Activated CD8-positive, alpha-beta memory T cell treated with anti-CD3 and anti-CD28 coated beads for 4 hours (primary cell): ENCODE measurements at regions not wholly inside any gene's neighbourhood (a gene's known extent, or its start where the extent isn't known, plus 50 kb on each side); places are given as distances from the start of the nearest gene placed in this dataset.

Experiments
- DNase-seq, 2 donors: peaks; one replicate each; pipeline ENCODE4 v3.0.0-alpha.2; 2020; ENCODE audit warnings: low read depth in 2 of 2

DNA sequence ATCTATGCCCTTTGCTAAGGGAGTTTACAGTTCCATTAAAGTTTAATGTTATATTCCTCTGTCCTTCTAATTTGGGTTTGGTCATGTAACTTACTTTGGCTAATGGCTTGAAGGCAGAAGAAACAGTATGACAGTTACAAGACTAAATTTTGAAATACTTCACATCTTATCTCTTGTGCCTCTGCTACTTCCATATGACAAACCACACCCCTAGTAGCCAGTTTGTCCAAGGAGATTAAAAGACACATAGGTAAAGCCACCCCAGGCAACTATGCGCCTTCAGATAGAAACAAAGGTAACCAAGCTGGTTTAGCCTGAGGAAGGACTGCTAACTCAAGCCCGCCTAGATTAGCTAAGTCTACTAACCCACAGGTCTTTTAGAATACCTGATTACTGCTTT, 273.4 kb upstream of the MIR17HG start:
- no peak for DNase-seq

DNA sequence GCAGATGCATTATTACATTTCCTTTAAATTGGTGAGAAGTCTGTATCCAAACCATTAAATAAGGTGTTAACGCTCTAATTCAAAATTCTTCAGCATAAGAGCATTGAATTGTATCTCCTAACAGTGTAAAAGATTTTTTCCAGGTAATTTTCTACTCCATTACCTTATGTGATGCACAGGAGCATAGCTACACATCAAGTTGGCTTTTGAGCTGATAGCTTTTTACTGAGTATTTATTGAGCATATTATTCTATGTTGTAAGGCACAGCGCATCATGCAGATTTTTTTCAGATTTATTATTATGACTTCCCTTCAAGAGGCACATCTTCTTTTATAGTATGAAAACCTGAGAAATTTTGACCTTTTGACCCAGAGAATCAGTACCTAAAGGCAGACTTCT, 270.7 kb upstream of the MIR17HG start:
- no peak for DNase-seq

DNA sequence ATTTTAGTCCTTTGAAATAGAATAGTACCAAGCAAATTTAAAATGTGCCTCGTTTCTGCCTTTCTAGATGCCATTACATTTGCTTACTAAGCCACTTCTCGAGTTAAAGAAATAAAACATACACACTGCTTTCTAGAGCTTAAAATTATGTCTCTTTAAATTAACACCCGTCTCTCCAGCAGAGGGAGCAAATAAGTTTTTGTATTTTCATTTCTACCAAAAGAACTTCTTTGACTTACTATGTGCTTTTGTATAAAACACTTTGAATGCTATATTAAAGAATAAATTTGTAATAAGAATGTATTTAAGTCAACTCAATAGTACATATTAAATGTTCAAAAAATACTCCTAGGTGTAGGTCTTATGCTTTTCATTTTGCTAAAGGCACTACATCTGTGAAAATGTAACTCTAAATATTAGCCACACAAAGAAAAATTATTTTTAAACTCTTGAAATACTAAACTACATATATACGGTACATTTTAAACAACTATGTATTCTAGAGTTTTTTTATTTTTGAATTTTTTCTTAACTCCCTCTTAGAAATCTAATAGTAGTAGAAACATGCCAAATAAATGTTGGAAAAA, 269.3 kb upstream of the MIR17HG start:
- no peak for DNase-seq

DNA sequence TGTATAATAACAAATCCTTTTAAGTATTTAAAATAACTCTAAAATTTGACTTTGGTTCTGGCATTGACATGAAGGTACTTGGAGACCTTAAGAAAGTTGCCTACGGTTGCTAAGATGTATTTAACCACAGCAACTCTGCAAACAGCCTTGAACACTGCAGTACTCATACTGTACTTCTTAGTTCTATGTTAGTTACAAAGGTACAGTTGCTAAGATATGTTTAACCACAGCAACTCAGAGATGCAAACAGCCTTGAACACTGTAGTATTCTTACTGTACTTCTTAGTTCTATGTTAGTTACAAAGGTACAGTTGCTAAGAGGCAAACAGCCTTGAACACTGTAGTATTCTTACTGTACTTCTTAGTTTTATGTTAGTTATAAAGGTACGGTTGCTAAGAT, 268.3 kb upstream of the MIR17HG start:
- DNase-seq = no peak

DNA sequence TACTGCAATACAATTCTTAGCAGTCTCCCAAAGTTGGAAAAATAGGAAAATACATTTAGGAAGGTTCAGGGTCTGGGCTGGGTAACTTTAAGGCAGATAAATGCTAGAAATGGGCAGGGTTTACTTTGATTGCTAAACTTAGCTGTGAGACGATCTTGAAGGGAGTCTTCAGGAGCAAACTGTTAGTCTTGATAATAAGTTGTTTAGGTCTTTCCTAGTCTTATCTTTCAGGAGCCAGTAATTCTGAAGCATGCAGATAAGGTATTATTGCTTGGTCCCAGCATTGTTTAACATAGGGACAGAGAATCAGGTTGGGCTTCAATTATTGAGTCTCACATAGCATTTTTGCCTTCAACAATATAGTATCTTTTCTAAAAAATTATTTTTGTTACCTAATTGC, 262.4 kb upstream of the MIR17HG start:
- no peak for DNase-seq

DNA sequence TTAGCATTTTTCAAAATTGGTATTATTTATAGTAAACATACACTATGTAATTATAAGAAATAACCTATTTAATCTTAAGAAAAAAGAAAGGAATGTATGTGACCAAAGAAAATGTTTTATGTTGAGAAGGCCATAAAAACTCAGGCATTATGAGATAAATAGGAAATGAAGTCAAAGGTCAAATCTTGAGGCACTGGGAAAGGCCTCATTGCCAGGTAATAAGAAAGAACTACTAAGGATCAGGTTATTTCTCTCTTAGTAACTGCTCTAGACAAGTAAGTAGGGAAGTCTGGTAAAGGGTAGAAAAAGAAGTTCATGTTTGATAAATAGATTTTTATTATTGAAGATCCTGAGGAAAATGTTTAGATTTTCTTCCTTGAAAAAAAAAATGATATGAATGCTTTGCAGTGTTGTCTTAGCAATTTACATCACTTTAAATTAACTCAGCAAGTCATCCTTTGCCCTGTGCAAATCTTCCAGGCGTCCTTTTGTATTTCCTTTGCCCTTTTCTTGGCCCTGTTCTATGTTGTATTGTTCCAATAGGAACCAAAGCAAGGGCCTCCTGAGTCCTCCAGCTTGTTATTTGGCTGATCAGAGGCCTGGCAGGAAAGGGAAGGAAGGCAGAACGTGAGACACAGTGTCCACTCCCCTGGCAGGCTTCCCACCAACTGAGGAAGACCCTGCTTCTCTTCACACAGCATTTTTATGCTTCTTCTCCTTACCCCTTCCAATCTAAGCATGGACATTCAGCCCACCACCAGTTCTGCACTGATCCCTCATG, 260.4 kb upstream of the MIR17HG start:
- no peak for DNase-seq

DNA sequence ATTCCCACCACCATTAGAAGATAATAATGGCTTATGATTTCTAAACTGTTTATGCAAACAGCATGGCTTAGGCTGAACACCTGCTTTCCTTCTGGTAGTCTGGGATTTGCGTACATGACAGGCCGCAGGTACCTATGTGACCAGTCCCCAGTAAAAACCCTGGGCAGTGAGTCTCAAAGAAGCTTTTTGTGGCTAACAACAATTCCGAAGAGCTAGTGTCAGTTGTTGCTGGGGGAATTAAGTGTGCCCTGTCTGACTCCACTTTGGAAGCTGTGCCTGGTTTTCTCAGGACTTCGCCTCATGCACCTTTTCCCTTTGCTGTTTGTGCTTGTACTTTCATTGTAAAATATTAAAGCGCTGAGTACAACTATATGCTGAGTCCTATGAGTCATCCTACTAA, 250.2 kb upstream of the MIR17HG start:
- no peak for DNase-seq

DNA sequence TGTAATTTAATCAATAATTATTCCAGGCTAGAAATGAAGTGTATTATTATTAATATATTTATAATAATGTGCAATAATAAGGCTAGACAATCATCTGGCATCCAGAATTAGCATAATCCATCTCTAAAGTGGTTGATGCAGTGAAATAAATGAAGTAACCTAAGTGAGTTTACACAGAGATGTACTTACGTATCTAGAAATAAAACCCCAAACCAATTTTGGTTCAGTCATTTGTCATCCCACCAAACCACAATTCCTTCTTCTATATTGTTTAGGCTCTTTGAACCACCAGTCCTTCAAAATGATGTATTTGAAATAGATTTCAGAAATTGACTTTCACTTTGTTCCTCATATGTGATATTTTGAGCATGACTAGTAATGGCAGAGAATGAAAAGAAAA, 247.6 kb upstream of the MIR17HG start:
- DNase-seq = no peak

DNA sequence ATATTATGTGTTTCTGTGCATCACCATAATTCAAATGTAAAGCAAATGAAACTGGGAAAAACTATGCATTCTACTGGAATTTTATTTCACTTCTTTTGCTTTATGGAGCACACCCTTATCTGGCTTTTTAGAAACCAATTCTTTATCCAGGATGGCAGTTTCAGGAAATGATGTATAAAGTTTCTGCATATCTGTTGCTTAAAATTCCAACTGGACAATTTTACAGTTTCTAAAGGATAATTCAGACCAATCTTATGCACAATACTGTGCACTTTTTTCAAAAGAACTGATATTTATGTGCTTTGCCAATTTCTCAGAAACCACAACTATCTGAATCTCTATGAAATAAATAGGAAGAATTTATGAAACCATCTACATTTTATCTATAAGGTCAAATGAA, 246.5 kb upstream of the MIR17HG start:
- no peak for DNase-seq

DNA sequence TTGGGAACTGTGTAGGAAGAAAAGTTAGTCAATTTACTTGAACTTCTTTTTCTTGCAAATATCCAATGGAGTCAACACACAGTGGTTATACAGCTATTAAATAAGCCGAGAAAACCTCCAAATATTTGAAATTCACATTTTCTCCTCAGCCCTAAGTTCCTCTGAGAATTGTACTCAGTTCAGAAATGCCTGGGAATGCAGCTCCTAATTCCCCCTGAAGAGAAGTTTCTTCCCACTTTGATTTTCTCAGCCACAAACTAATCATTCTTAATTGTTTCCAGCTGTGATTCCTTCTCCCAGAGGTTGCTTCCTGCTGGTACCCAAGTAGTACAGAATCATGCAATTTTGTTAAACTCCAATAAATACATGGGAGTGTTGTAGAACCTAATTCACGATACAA, 246.1 kb upstream of the MIR17HG start:
- no peak for DNase-seq

DNA sequence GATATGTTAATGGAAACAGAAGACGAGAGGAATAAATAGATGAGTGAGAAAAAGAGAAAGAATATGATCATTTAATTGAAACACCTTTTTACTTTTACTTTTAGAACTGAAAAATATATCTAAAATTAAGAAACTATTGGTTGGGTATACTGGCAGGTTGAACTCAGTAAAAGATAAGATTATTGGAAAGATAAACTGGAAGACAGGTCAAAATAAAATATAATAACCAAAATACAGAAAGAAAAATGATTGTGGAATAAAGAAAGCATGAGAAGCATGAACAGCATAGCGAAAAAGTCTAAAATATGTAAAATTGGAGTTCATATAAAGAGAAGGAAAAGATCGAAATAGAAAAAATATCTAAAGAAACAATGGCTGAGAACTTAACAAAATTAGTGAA, 242.2 kb upstream of the MIR17HG start:
- no peak for DNase-seq

DNA sequence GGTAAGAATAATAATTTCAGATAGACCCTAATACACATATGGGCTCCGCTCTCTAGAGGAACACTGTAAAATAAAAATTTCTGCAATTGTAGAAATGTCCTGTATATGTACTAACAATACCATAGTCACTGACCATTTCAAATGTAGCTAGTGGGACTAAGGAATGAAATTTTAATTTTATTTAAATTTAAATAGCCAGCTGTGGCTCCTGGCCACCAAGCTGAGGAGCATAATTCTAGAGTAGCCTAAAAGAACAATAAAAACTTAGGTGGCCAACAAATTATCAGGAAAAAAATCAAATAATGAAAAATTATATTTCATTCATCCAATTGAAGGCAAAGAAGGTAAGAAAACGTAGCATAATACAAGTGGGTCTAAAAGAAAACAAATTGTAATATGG, 240.9 kb upstream of the MIR17HG start:
- no peak for DNase-seq

DNA sequence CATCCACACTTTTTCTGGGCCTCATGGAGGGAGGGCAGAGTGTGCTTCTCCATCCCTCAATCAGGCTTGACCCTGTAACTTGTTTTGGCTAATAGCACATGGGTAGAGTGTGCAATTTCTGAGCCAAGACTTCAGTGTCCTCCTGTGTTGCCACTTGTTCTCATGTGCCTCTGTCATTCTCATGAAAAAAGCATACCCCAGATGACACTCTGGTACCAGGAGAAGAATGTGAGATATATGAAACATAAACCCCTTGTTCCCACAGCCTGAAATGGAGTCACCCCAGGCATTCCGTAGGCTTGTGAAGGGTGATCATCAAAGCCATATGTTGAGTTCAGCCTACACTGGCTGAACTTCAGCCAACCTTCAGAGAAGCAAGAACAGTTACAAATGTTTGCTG, 239.2 kb upstream of the MIR17HG start:
- no peak for DNase-seq

DNA sequence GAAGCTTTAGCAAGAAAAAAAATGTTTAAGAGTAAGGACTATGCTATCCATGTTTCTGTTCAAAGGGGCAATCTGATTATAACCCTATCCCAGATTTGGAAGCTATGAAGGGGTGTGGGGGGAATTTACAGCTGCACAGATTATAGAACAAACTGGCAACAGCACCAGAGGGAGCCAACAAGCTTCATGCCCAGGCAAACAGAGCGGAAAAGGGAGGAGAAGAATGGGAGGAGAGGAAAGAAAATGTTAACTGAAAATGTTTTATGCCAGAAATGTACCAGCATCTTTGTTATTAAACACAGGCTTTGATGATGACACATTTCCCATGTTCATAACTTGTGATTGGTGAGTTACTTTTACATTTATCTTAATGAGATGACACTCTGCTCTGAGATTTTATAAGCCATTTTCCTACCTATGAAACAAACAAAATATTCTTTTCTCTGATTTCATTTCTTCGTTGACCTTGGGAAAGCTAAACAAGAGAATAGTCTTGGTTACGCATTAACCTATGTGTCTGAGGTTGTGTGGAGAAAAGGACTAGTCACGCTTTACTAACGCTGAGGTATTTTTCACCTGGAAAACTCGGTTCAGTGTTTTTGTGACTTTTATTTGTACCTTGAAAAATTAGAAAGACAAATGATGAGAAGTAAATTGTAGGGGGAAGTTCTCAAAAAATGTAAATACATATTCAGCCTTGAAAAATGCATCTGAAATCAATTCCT, 235.8 kb upstream of the MIR17HG start:
- no peak for DNase-seq

DNA sequence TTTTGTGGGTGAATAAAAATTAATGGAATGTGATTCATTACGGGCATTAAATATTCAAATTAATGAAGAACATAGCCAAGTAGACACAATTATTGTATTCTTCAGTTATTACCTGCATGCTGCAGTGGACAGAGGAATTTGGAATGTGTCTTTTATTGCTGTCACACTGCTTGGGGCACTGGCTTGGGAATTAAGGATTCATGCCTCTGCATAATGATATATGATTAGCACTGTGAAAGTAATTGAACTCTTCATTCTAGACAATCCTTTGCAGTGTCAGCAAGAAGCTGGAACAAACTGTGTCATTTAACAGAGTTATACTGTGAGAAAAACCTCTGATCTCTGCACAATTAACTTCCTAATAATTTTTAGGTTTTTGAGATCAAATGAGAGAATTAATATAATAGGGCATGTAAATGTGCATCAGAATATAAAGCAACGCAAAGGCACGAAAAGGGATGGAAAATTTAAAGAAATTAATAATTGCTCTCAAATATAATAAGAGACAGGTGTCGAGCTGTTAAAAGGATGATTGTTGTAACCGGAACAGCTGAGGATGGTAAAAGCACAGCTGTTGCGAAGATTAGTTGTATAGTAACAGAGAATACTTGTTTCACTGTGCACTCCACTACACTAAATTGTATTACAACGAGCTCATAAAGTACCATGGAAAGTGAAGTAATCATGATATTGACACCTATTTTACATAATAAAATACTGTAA, 235.1 kb upstream of the MIR17HG start:
- DNase-seq = no peak

DNA sequence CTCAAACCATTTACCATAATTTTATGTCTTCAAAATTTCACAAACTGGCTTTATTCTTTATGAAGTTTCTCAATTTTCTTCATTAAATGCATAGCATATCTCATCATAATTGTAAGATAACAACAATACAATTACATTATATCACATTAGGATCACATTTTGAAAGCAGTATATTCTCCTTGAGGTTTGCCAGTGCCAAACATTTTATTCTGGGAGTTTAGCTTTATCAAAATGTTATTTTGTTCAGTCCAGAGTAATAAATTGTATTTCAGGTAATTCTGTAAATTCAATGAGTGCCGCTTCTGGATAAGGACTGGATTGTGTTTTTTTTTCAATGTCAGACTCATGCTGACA, 234.6 kb upstream of the MIR17HG start:
- DNase-seq = no peak

DNA sequence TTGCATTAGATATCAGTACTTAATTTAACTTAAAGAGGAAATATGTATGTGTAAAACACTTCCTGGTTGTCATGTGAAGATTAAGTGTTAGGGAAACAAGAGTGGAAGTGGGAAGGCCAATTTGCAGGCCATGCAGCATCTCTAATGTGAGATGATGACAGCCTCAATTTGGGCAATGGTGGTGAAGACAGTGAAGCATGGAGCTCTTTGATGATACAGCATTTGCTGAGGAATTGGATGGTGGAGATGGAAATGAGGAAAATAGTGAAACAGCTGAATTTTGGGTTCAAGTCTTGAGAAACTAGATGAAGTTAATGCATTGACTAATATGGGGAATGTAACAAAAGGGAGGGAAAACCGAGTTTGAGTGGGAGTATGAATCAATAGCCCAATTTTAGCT, 231.7 kb upstream of the MIR17HG start:
- DNase-seq = no peak

DNA sequence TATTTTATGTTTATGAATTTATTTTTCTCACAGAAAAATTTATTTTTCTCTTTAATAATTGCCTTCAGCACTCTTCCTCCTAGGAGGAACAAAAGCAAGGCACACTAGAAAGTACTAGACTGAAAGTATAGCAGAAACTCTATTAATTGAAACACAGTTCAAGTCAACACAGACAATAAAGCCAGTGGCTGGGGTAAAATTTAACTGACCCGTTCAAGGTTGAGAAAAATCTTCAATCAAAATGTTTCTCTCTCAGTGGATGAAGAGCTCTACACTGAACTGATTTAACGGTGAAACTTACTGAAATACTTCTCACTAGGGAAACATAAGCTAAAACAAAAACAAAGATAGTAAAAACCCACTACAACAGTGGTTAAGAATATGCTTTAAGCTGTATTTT, 230.1 kb upstream of the MIR17HG start:
- no peak for DNase-seq

DNA sequence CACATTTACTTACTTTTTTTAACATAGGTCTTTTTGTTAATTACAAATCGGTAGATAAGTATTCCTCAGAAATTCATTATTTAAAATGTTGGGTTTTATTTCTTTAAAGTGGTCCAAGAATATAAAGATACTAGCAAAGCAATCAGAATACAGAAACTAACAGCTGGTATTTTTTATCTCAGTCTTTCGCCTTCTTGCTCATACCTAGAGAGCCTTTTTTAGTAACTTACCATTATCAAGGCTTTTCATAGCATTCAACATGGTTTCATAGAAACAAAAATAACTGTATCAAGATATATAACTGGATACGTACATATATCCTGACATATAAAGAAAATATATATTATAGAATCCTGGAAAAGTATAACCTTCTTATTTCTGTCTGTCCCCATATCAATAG, 227.8 kb upstream of the MIR17HG start:
- DNase-seq = no peak

DNA sequence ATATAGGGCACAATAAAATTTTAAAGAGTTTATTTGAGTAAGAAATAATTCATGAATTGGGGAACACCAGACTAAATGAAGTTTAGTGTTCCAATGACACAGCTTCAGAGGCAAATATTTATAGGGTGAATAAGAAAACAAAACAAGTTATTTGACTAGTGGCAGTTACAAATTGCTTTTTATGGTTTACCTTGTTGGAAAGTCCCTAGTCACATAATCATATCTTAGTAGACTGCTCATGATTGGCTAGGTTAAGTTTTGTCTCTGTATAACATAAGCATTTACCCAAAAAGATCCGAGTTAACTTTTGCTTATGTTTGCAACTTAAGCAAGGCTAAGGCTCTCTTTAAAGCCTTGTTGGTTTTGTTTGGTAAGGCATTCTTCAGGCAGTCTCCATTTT, 224.7 kb upstream of the MIR17HG start:
- no peak for DNase-seq

DNA sequence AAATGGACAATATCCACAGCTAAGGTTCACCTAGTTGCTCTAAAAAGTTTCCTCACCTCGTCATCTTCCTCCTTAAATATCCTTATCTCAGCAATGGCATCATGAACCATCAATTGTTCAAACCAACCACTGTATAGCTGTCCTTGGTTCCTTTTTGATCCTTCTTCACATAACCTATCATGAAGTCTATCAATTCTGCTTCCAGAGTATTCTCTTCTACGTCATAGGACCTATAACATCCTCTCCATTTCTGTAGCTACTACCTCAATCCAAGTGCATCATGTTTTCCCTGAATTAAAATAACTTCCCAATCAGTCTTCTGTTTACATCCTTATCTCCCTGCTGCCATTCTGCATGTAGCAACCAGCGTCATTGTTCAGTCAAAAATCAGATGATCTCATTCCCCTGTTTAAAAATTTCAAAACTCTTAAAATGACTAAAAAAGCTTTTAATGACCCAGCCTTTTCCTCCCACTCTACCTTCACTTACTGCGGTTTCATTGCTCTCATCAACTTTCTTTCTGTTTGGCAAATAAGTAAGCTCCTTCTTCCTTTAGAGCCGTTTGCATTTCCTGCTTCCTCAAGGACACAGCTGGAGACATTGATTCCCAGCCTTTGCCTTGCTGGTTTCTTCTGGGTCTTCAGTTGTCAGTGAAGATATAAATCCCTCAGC, 223.9 kb upstream of the MIR17HG start:
- no peak for DNase-seq

DNA sequence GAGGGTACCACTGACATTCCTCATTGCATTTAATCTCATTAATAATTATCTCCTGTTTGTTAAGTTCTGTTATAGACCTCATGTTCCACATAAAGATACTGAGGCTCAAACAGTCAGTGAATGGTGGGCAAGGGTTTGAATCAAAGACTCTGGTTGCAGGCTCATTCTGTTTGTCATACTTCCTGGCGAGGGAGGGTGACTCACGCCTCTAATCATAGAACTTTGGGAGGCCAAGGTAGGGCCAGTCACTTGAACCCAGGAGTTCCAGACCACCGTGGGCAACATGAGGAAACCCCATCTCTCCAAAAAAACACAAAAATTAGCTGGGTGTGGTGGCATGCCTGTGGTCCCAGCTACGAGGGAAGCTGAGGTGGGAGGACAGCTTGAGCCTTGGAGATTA, 220.7 kb upstream of the MIR17HG start:
- no peak for DNase-seq
